H9 (cell line): ENCODE measurements at regions not wholly inside any gene's neighbourhood (a gene's known extent, or its start where the extent isn't known, plus 50 kb on each side); places are given as distances from the start of the nearest gene placed in this dataset.

Experiments
- DNase-seq: peaks from one replicate; pipeline ENCODE4 v3.0.0-alpha.2; 2017
- H2AFZ ChIP-seq: one replicate; pipeline ENCODE4 v1.6.1; 2013; ENCODE audit warnings: mild to moderate bottlenecking, low read length, control low read depth, moderate library complexity
- H2AK5ac ChIP-seq: 2 replicates; pipeline ENCODE4 v1.6.1; 2013; ENCODE audit warnings: low read length, control low read depth, mixed read lengths; ENCODE audit not compliant: insufficient read length
- H2BK120ac ChIP-seq: one replicate; pipeline ENCODE4 v1.6.1; 2013; ENCODE audit warnings: low read depth, mild to moderate bottlenecking, low read length, control low read depth, inconsistent platforms; ENCODE audit not compliant: poor library complexity, severe bottlenecking
- H2BK12ac ChIP-seq: 2 replicates; pipeline ENCODE4 v1.6.1; 2013; ENCODE audit warnings: low read length, control low read depth, mixed read lengths, low read depth; ENCODE audit not compliant: insufficient read length
- H2BK15ac ChIP-seq: 2 replicates; pipeline ENCODE4 v1.6.1; 2013; ENCODE audit warnings: low read depth, low read length, control low read depth
- H2BK20ac ChIP-seq: one replicate; pipeline ENCODE4 v1.6.1; 2013; ENCODE audit warnings: low read depth, mild to moderate bottlenecking, low read length, control low read depth, inconsistent platforms; ENCODE audit not compliant: poor library complexity, severe bottlenecking
- H2BK5ac ChIP-seq: 2 replicates; pipeline ENCODE4 v1.6.1; 2013; ENCODE audit warnings: low read length, control low read depth, mixed read lengths; ENCODE audit not compliant: insufficient read length
- H3K14ac ChIP-seq: 2 replicates; pipeline ENCODE4 v1.6.1; 2013; ENCODE audit warnings: low read length, control low read depth; ENCODE audit not compliant: insufficient read depth
- H3K18ac ChIP-seq: 2 replicates; pipeline ENCODE4 v1.6.1; 2013; ENCODE audit warnings: low read depth, mild to moderate bottlenecking, mixed read lengths, low read length, control low read depth; ENCODE audit not compliant: insufficient read length
- H3K23ac ChIP-seq: 2 replicates; pipeline ENCODE4 v1.6.1; 2013; ENCODE audit warnings: low read length, control low read depth, mixed read lengths, low read depth; ENCODE audit not compliant: insufficient read length
- H3K23me2 ChIP-seq: 2 replicates; pipeline ENCODE4 v1.6.1; 2013; ENCODE audit warnings: low read depth, mild to moderate bottlenecking, mixed read lengths, low read length, control low read depth; ENCODE audit not compliant: insufficient read length, poor library complexity, severe bottlenecking
- H3K27ac ChIP-seq: 2 replicates; pipeline ENCODE4 v1.5.1; 2013; ENCODE audit warnings: low read length, control low read depth, mixed read lengths, low read depth; ENCODE audit not compliant: insufficient read length
- H3K27me3 ChIP-seq: 2 replicates; pipeline ENCODE4 v1.6.1; 2013; ENCODE audit warnings: low read length, control low read depth, inconsistent platforms; ENCODE audit not compliant: insufficient read depth
- H3K4ac ChIP-seq: 2 replicates; pipeline ENCODE4 v1.6.1; 2013; ENCODE audit warnings: low read depth, mild to moderate bottlenecking, control low read depth, inconsistent platforms, low read length, moderate library complexity
- H3K4me1 ChIP-seq: 2 replicates; pipeline ENCODE4 v1.6.1; 2013; ENCODE audit warnings: low read length, control low read depth, inconsistent platforms; ENCODE audit not compliant: insufficient read depth
- H3K4me2 ChIP-seq: 2 replicates; pipeline ENCODE4 v1.6.1; 2013; ENCODE audit warnings: low read length, control low read depth, mixed read lengths; ENCODE audit not compliant: insufficient read length, insufficient read depth
- H3K56ac ChIP-seq: 2 replicates; pipeline ENCODE4 v1.6.1; 2013; ENCODE audit warnings: low read depth, mild to moderate bottlenecking, mixed read lengths, low read length, control low read depth; ENCODE audit not compliant: insufficient read length
- H3K79me1 ChIP-seq: 2 replicates; pipeline ENCODE4 v1.6.1; 2013; ENCODE audit warnings: low read depth, mild to moderate bottlenecking, moderate library complexity, low read length, control low read depth, inconsistent platforms; ENCODE audit not compliant: insufficient read depth, poor library complexity, severe bottlenecking
- H3K79me2 ChIP-seq: 2 replicates; pipeline ENCODE4 v1.6.1; 2013; ENCODE audit warnings: low read length, control low read depth, inconsistent platforms; ENCODE audit not compliant: insufficient read depth
- H3K9ac ChIP-seq: 2 replicates; pipeline ENCODE4 v1.6.1; 2013; ENCODE audit warnings: low read length, control low read depth, mixed read lengths; ENCODE audit not compliant: insufficient read length; ENCODE audit errors: extremely low read depth
- H3K9me3 ChIP-seq: one replicate; pipeline ENCODE4 v1.6.1; 2013; ENCODE audit warnings: low read depth, low read length, inconsistent platforms; ENCODE audit not compliant: control insufficient read depth
- H3T11ph ChIP-seq: one replicate; pipeline ENCODE4 v1.6.1; 2013; ENCODE audit warnings: mild to moderate bottlenecking, low read length, control low read depth, inconsistent platforms
- H4K20me1 ChIP-seq: one replicate; pipeline ENCODE4 v1.6.1; 2013; ENCODE audit not compliant: control insufficient read depth, insufficient read length, insufficient read depth
- H4K5ac ChIP-seq: 2 replicates; pipeline ENCODE4 v1.6.1; 2013; ENCODE audit warnings: low read depth, mild to moderate bottlenecking, mixed read lengths, low read length, control low read depth; ENCODE audit not compliant: insufficient read length
- H4K8ac ChIP-seq: replicated peaks from 2 replicates; pipeline ENCODE4 v1.6.1; 2013; ENCODE audit warnings: low read length, control low read depth, mixed read lengths, low read depth; ENCODE audit not compliant: insufficient read length
- H4K91ac ChIP-seq: 2 replicates; pipeline ENCODE4 v1.6.1; 2013; ENCODE audit warnings: low read depth, mild to moderate bottlenecking, moderate library complexity, mixed read lengths, low read length, control low read depth; ENCODE audit not compliant: insufficient read length
- H3K27ac Mint-ChIP-seq, 3 experiments: 2 replicates in 2 of 3; 3 replicates in 1 of 3; pipeline ENCODE4 v1.8.0; 2020 to 2021; ENCODE audit warnings: mixed read lengths in 3 of 3, mild to moderate bottlenecking in 1 of 3, moderate library complexity in 1 of 3
- H3K27me3 Mint-ChIP-seq: 2 replicates; pipeline ENCODE4 v1.8.0; 2021; ENCODE audit warnings: low read depth, mild to moderate bottlenecking, moderate library complexity, mixed read lengths
- H3K36me3 Mint-ChIP-seq, 3 experiments: 2 replicates in 2 of 3; 3 replicates in 1 of 3; pipeline ENCODE4 v1.8.0; 2020 to 2021; ENCODE audit warnings: low read depth in 3 of 3, mixed read lengths in 3 of 3; ENCODE audit not compliant: insufficient read depth in 1 of 3
- H3K4me1 Mint-ChIP-seq, 2 experiments: 2 replicates each; pipeline ENCODE4 v1.8.0; 2020; ENCODE audit warnings: mixed read lengths in 2 of 2
- H3K4me3 Mint-ChIP-seq, 2 experiments: 2 replicates in 1 of 2; 3 replicates in 1 of 2; pipeline ENCODE4 v1.8.0; 2020 to 2021; ENCODE audit warnings: mild to moderate bottlenecking in 2 of 2, mixed read lengths in 2 of 2, moderate library complexity in 1 of 2
- H3K9me3 Mint-ChIP-seq, 2 experiments: 2 replicates in 1 of 2; 3 replicates in 1 of 2; pipeline ENCODE4 v1.8.0; 2020; ENCODE audit warnings: mild to moderate bottlenecking in 2 of 2, mixed read lengths in 2 of 2, moderate library complexity in 1 of 2
- WGBS: extraction: QIAGEN DNeasy Blood & Tissue Kit; methylation state at CpG from one replicate; pipeline ENCODE4 v1.1.7; 2013; ENCODE audit warnings: missing lambda C conversion rate, low lambda C conversion rate, mixed read lengths; ENCODE audit not compliant: insufficient read length; ENCODE audit errors: extremely low coverage; 5-methylcytosine and 5-hydroxymethylcytosine counted together
- TF ChIP-seq, protein P1 (sequence below): fragments of 200-600 bp; sonication (generic); conservative IDR thresholded peaks from 3 replicates; pipeline ENCODE4 v1.8.0; 2021; ENCODE audit warnings: antibody characterized with exemption, mild to moderate bottlenecking

DNA sequence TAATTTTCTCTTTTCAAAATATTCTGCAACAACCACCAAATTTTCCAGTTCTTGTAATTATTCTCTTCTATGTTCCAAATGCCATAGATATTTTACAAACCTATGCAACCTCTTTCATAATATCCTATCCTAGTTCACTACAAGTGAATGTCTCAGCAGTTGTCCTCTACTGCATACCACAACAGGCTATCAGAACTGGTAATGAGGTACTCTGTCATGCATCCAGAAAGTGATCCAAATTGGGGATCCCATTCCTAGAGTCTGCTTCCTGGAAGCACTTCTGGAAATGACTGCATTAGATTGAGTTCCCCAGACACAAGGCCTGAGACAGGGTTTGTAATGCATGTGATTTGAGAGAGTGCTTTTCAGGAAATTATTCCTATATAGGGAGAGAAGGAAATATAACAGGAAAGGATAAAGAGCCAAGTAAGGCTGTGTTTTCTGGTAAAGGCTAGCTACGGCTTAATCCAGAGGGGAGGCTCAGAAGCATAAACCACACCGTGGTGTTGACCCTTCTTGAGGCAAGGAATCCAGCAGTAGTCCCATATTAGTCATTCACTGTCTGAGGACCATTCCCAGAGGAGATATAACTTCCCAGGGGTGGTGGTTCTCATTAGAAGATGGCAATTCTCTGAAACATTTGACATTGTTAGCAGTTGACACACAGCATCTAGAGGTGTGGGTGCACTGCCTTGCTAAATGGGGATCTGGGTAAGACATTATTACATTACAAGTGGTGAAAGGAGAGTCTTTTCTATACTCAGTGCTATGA, 80.3 kb upstream of the FST start:
- no CpG with 5 or more reads among the region's 2 CpGs for WGBS
- Histone ChIP-seq H3T11ph (no peak overlapping the region), H3K9ac (no peak overlapping the region), H3K23me2 (no peaks in the 10 kb centered on the region), H2BK5ac (no peak overlapping the region), H3K4me1 (no peaks in the 10 kb centered on the region), H2BK20ac (no peak overlapping the region), H4K5ac (no peak overlapping the region), H2BK120ac (no peak overlapping the region), H3K9me3 (no peaks in the 10 kb centered on the region), H4K91ac (no peak overlapping the region), H2BK15ac (no peak overlapping the region), H4K8ac (no peak overlapping the region), H3K27ac (no peak overlapping the region), H3K14ac (no peak overlapping the region), H3K18ac (no peak overlapping the region), H3K79me2 (no peaks in the 10 kb centered on the region), H3K23ac (no peak overlapping the region), H3K4me2 (no peak overlapping the region), H2AFZ (no peak overlapping the region), H2AK5ac (no peak overlapping the region), H2BK12ac (no peak overlapping the region), H3K4ac (no peak overlapping the region), H3K56ac (no peak overlapping the region), H3K27me3 (no peaks in the 10 kb centered on the region), H3K79me1 (no peaks in the 10 kb centered on the region), H4K20me1 (no peaks in the 10 kb centered on the region)
- Mint-ChIP-seq H3K27ac (no peak overlapping the region), H3K36me3 (no peaks in the 10 kb centered on the region; a peak in 1 of 7 replicates), H3K27me3 (no peaks in the 10 kb centered on the region), H3K9me3 (no peaks in the 10 kb centered on the region), H3K4me3 (no peak overlapping the region), H3K4me1 (peaks cover 2 to 12% of the 10 kb centered on the region in 2 experiments; a peak in 1 of 4 replicates)
- DNase-seq: no peak
- TF ChIP-seq, protein P1, sequence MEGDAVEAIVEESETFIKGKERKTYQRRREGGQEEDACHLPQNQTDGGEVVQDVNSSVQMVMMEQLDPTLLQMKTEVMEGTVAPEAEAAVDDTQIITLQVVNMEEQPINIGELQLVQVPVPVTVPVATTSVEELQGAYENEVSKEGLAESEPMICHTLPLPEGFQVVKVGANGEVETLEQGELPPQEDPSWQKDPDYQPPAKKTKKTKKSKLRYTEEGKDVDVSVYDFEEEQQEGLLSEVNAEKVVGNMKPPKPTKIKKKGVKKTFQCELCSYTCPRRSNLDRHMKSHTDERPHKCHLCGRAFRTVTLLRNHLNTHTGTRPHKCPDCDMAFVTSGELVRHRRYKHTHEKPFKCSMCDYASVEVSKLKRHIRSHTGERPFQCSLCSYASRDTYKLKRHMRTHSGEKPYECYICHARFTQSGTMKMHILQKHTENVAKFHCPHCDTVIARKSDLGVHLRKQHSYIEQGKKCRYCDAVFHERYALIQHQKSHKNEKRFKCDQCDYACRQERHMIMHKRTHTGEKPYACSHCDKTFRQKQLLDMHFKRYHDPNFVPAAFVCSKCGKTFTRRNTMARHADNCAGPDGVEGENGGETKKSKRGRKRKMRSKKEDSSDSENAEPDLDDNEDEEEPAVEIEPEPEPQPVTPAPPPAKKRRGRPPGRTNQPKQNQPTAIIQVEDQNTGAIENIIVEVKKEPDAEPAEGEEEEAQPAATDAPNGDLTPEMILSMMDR: no peak
